Progenitor cell of endocrine pancreas (in vitro differentiated cells): ENCODE measurements at regions not wholly inside any gene's neighbourhood (a gene's known extent, or its start where the extent isn't known, plus 50 kb on each side); places are given as distances from the start of the nearest gene placed in this dataset.
A peak's percentile ranks its signal among the peaks of the same experiment; 100 is the strongest.

ENCODE experiments used
- DNase-seq: peaks from one replicate; pipeline ENCODE4 v3.0.0; 2021; ENCODE audit warnings: low spot score; ENCODE audit not compliant: unreplicated experiment
- H3K27ac Mint-ChIP-seq: 2 replicates; pipeline ENCODE4 v1.8.0; 2021; ENCODE audit warnings: mild to moderate bottlenecking, moderate library complexity, mixed read lengths
- H3K27me3 Mint-ChIP-seq: 2 replicates; pipeline ENCODE4 v1.8.0; 2021; ENCODE audit warnings: mixed read lengths
- H3K36me3 Mint-ChIP-seq: 2 replicates; pipeline ENCODE4 v1.8.0; 2022; ENCODE audit warnings: mixed read lengths; ENCODE audit not compliant: insufficient read depth
- H3K4me1 Mint-ChIP-seq: 2 replicates; pipeline ENCODE4 v1.8.0; 2021; ENCODE audit warnings: low read depth, mixed read lengths
- H3K4me3 Mint-ChIP-seq: 2 replicates; pipeline ENCODE4 v1.8.0; 2021; ENCODE audit warnings: low read depth, mild to moderate bottlenecking, moderate library complexity, mixed read lengths
- H3K9me3 Mint-ChIP-seq: 2 replicates; pipeline ENCODE4 v1.8.0; 2021; ENCODE audit warnings: low read depth, mixed read lengths
- CTCF ChIP-seq: fragments of 200-600 bp; sonication (generic); IDR thresholded peaks from one replicate; pipeline ENCODE4 v1.5.0; 2021; ENCODE audit warnings: antibody characterized with exemption, mild to moderate bottlenecking; ENCODE audit not compliant: unreplicated experiment

DNA sequence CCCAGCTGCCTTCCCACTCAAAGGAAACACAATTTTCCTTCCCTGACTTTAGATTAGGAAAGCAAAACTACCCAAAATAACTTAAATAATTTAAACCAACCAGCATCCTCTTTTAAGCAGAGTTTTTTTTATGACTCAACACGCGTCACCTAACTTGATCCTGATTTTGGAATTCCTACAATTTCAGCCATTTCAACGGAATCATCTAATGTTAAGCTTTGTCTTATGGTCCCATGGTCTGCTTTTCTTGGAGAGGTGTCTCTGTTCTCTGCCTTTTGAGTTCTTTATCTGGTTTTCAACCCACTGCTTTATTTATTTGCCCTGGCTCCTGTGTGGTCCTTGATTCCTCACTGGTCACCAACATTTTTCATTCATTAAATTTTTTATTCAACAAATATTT is 219.2 kb upstream of the ARHGEF26 start:
- Mint-ChIP-seq H3K4me3 (no peak overlapping the region), H3K27me3 (peaks cover 3% of the 10 kb centered on the region), H3K27ac (no peak overlapping the region), H3K36me3 (no peaks in the 10 kb centered on the region), H3K9me3 (peaks cover 3% of the 10 kb centered on the region), H3K4me1 (peaks cover 4% of the 10 kb centered on the region)
- TF ChIP-seq CTCF, result no peak
- DNase-seq, result no peak

GRCh38 chr3:153903430-153903829 is 217.8 kb upstream of the ARHGEF26 start:
- H3K4me1 Mint-ChIP-seq, result peaks cover 4% of the 10 kb centered on the region
- no peaks in the 10 kb centered on the region for H3K36me3 Mint-ChIP-seq
- DNase-seq, result no peak
- no peak overlapping the region for H3K27ac Mint-ChIP-seq
- H3K27me3 Mint-ChIP-seq, result peaks cover 3% of the 10 kb centered on the region
- no peak overlapping the region for H3K4me3 Mint-ChIP-seq
- H3K9me3 Mint-ChIP-seq, result peaks cover 3% of the 10 kb centered on the region
- TF ChIP-seq CTCF, result no peak

DNA sequence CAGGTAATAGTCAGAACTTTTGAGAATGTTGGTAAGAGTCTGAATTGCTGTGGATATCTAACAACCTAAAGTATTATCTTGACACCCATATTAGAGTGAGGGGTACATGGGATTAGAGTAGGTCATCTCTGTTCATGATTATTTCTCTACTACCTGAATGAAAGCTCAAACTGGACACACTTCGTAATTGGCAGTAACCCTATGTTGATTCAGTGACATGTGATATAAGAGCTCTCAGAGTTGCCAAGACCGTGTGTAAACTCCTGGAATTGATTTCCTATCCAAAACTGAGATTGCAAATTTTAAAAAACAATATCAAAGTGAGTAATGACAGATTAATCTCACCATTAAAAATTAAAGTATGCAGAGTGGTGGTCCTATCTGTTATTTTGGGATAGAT is 214.8 kb upstream of the ARHGEF26 start:
- no peak for TF ChIP-seq CTCF
- H3K27ac Mint-ChIP-seq, result no peak overlapping the region
- no peak overlapping the region for H3K4me3 Mint-ChIP-seq
- no peaks in the 10 kb centered on the region for H3K36me3 Mint-ChIP-seq
- H3K4me1 Mint-ChIP-seq, result peaks cover 9% of the 10 kb centered on the region
- H3K9me3 Mint-ChIP-seq, result peaks cover 3% of the 10 kb centered on the region
- no peak for DNase-seq
- H3K27me3 Mint-ChIP-seq, result peaks cover 8% of the 10 kb centered on the region

- Mint-ChIP-seq H3K4me3 (no peak overlapping the region), H3K36me3 (no peaks in the 10 kb centered on the region), H3K27ac (peak overlapping the region; percentile 39), H3K4me1 (peaks cover 9% of the 10 kb centered on the region), H3K9me3 (no peaks in the 10 kb centered on the region), H3K27me3 (peaks cover 6% of the 10 kb centered on the region)
- no peak for TF ChIP-seq CTCF
- DNase-seq, result no peak
Measured at GRCh38 chr3:153910387-153910786, 210.8 kb upstream of the ARHGEF26 start.

DNA sequence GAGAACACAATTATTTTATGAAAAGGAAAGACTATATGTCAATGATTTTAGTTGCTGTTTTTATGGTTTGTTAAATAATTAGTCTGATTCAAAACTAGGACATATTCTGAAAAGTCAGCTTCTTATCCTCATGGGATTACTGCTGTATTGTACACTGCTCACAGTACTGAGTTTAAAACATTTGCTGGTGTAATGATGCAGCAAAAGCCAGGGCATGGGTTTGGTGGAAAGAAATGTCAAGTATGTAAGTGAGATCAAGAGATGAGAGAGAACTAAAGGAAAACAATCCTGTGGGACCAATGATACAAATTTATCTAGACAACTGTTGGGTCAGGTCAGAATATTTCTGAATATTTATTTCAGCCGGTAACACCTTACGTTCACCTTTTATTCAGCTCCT is 210.1 kb upstream of the ARHGEF26 start:
- H3K27ac Mint-ChIP-seq, result no peak overlapping the region
- no peaks in the 10 kb centered on the region for H3K36me3 Mint-ChIP-seq
- H3K27me3 Mint-ChIP-seq, result peaks cover 6% of the 10 kb centered on the region
- no peak overlapping the region for H3K4me3 Mint-ChIP-seq
- no peak for DNase-seq
- H3K9me3 Mint-ChIP-seq, result peaks cover 5% of the 10 kb centered on the region
- no peak for TF ChIP-seq CTCF
- H3K4me1 Mint-ChIP-seq, result peaks cover 11% of the 10 kb centered on the region
